ENCODE measurements at regions not wholly inside any gene's neighbourhood (a gene's known extent, or its start where the extent isn't known, plus 50 kb on each side); places are given as distances from the start of the nearest gene placed in this dataset.
"Not testable (repeated sequence)": the region's sequence is repeated elsewhere in the genome, so short reads cannot be mapped to it uniquely, and the experiment has no call there.

DNA sequence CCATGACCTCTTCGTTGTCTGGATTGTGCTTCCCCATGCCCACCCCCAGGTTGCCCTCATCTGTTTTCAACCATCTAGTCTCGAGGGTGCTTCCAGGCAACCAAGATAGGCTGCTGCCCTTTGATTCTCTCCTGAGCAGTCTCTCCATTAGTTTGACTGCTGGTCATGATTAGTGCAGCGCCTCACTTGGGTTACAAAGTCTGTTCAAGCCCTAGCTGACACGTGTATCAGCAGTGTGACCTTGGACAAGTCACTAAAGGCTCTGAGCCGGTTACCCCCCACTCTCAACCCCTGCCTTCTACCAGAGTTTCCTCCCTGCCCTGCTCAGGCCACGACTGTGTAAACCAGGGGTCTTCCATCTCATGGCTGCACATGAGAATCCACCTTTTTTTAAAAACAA, 185.3 kb upstream of the PWP1 start:
- no peak overlapping the region for H3K4me3 ChIP-seq (ENCODE audit: low read depth, low read length)
- DNase-seq (ENCODE audit: low read depth), result no peak

DNA sequence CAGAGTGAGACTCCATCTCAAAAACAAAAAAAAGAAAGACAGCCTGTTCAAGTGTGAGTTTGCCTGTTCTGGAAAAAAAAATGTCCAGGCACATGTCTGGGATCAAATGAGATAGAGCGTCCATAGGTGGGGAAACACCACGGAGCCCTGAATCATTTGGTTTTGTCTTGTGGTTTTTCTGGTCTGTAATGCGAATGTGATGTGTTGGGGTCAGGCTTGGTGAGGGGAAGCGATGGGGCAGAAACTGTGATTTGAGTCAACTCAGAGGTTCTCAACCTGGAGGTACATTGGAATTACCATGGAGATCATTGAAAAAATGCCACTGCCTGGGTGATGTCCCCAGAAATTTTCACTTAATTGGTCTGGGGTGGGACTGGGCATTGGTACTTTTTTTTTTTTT, 183.9 kb upstream of the PWP1 start:
- no peak overlapping the region for H3K4me3 ChIP-seq (ENCODE audit: low read depth, low read length)
- DNase-seq (ENCODE audit: low read depth), result no peak

DNA sequence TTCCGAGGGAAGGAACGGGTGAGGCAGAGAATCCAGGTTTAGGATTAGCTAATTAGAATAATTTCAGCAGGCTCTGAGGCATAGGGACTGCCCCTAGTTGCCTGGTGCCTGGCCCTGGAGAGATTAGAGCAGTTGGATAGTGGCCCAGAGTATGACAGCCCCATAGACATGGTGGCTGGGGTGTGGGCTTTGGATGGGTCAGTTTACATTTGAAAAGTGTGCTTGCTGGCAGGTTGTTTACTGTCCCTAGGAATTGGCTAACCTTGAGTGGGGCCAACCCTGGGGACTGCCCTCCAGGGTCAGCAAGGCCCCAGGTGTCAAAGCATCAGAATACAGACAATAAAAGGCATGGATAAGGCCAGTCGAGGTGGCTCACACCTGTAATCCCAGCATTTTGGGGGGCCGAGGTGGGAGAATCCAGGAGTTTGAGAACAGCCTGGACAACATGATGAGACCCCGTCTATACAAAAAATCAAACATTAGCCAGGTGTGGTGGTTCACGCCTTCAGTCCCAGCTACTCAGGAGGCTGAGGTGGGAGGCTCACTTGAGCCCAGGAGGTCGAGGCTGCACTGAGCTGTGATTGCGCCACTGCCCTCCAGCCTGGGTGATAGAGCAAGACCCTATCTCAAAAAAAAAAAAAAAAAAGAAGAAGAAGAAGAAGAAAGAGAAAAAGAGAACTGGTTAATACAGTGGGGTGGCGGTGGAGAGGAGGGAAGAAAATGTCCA, 182.3 kb upstream of the PWP1 start:
- H3K4me3 ChIP-seq (ENCODE audit: low read depth, low read length), result no peak overlapping the region
- no peak for DNase-seq (ENCODE audit: low read depth)

DNA sequence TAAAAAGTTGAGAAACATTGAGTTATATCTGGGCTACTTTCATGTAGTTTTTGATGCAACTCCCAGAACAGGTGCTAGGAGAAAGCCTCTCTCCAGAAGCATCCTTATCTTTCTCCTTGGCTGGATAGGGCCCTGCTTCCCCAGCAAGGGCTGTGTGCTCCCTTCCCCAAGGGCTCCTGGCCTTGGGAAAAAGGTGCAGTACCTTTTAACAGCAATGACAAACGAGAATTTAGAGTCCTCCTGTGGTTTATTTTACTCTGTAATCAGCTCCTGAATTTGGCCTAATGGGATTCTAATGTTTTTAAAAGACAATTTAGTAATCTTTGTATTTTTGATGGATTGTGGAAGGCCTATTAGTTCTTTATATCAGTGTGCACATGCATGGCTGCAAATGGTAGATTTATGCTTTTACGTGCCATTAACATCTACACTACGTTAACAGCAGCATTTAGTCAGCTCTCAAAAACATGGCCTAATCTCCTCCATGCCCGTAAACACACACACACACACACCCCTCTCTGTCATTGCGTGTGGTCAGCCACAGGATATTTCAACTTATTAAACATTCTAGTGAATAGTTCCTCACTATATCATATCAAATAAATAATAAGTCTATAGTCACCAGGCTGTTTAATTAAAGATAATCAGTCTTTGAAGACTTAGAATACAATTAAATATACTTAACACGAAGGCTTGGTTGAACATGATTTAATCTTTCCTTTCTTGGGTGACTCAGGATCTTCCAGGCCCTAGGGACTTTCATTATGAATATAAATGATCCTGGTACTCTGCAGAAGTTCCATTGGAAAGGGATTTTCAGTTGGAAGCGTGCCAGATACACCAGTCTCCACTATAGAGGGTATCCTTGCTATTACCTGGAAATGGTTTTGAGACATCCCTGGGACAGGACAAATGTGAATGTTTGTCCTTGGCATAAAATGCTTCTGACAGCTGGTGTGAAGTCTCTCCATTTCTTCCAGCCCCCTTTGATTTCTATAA, 181.4 kb upstream of the PWP1 start:
- H3K4me3 ChIP-seq (ENCODE audit: low read depth, low read length), result no peak overlapping the region
- DNase-seq (ENCODE audit: low read depth), result no peak

DNA sequence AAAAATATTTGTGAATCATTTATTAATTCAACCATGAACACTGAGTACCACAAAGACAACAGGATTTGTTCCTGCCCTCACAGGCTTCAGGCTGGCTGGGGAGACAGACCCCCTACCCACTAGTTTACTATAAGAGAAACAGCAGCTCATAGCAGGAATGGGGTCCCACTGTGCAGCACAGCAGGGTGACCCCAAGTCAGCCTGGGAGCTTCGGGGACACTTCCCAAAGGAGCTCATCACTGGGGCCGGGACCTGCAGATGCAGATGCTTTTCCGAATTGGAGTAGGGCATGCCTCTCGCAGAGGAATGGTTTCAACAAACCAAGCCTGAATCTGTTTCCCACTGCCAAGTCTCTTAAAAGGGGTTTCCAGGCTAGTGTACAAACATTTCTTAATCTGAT, 176.2 kb upstream of the PWP1 start:
- H3K4me3 ChIP-seq (ENCODE audit: low read depth, low read length), result no peak overlapping the region
- no peak for DNase-seq (ENCODE audit: low read depth)

DNA sequence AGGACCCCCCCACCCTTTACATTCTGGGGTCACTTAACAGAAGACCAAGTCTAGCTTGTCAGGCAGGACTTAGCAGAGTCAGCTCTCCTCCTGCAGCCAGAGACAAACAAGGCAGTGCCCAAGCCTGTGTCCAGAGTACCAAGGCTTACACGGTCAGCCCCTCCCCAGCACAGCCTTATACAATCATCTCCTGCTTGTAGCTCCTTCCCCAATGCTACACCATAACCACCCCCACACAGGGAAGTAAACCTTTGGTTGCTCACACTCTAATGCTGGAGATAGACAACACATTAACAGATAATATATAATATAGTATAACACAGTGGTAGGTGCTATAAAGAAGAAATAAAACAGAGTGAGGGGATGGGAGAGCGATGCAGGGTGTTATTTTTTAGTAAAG, 175.4 kb upstream of the PWP1 start:
- no peak for DNase-seq (ENCODE audit: low read depth)
- no peak overlapping the region for H3K4me3 ChIP-seq (ENCODE audit: low read depth, low read length)

DNA sequence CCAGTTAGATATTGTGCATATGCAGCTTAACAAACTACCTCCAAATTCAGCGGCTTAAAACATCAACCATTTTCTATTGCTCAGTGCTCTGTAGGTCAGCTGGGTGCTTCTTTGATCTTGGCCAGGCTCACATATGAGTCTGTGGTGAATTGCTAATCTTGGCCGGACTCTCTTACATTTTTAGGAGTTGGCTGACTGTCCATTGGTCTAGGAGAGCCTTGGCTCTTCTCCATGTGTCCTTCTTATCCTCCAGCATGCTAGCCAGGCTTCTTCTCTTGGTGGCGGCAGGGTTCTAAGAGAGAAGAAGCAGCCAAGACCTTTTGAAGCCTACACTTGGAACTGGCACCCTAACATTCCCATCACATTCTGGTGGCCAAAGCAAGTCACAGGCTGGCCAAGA, 174.3 kb upstream of the PWP1 start:
- DNase-seq (ENCODE audit: low read depth), result no peak

DNA sequence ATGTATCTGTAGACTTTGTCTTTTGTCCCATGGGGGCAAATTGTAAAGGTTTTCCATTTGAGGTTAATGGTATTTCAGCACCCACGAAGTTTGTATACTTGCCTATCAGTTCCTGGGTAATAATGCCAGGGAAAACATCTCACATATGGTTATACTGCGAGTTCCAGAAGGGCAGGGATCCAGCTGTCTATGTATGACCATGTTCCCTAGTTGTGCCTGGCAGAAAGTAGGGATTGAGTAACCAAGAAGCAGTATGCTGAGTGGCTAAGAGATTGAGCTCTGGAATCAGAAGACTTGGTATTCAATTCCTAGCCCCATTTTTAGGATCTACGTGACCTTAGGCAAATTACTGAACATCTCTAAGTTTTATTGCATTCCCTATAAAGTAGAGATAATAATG, 173.2 kb upstream of the PWP1 start:
- H3K4me3 ChIP-seq (ENCODE audit: low read depth, low read length), result no peak overlapping the region
- peak; percentile 61 for DNase-seq (ENCODE audit: low read depth)

More for the DNA sequence above, 174.3 kb upstream of the PWP1 start:
- no peak overlapping the region for H3K4me3 ChIP-seq (ENCODE audit: low read depth, low read length)

DNA sequence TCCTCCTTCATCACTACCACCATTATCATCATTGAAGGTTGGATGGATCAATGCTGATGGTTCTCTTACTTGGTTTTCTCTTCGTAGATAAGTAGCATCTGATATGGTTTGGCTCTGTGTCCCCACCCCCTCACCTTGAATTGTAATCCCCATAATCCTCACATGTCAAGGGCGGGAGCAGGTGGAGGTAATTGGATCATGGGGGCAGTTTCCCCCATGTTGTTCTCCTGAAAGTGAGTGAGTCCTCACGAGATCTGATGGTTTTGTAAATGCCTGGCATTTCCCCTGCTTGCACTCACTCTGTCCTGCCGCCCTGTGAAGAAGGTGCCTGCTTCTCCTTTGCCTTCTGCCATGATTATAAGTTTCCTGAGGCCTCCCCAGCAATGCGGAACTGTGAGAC, 172.4 kb upstream of the PWP1 start:
- DNase-seq (ENCODE audit: low read depth), result no peak
- H3K4me3 ChIP-seq (ENCODE audit: low read depth, low read length), result no peak overlapping the region

DNA sequence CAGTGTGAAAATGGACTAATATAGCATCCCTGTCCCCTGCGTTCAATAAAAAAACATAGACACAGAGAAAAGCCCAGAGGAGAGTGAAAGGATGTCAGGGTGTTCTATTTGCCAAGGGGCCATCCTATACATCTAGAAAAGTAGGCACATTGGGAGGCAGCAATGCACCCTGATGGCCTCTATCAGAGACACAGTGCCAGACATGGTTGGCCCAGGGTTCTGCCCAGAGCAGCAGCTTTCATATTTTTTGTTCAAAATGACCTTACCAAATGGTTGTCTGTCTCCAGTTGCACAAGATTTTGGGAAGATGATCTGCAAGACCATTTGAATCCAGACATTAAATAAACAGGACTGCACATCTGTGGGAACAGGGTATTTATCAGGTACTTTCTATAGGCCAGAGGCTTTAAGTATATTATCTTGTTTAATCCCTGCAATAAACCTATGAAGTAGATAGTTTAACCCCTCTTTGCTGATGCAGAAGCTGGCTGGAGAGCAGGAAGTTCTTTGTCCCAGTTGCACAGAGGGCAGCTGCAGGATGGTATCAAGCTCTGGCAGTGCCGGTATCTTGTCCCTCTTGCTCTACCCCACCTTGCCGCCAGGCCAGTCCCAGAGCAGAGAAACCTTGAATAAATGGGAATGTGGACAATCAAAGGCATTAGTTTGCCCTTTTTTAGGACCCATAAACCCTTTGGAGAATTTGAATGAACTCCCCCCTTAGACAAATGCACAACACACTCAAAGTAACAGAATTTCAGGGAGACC, 171.8 kb upstream of the PWP1 start:
- no peak for DNase-seq (ENCODE audit: low read depth)
- H3K4me3 ChIP-seq (ENCODE audit: low read depth, low read length), result no peak overlapping the region

DNA sequence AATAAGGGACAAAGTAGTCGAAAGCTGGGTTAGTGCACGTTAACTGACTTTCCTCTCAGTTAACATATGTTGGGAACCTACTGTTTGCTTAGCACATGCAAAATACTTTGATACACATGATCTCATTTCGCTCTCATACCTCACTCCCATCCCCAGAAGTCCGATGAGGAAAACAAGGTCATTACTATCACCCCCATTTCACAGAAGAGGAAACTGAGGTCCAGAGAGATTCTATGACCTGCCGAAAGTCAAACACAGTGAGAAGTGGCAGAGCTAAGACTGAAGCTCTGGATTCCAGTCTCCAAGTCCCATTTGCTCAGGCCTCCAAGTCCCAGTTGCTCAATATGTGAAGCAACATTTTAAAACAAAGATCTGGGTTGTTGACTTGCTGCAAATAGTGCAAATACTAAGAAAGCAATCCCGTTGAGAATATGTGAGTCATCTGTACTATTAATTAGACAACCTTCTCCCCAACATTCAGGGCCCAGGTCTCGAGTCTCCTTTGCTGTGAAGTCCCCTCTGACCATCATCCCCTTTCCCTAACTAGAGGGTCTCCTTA, 170.6 kb upstream of the PWP1 start:
- DNase-seq (ENCODE audit: low read depth), result peak; percentile 89
- no peak overlapping the region for H3K4me3 ChIP-seq (ENCODE audit: low read depth, low read length)

DNA sequence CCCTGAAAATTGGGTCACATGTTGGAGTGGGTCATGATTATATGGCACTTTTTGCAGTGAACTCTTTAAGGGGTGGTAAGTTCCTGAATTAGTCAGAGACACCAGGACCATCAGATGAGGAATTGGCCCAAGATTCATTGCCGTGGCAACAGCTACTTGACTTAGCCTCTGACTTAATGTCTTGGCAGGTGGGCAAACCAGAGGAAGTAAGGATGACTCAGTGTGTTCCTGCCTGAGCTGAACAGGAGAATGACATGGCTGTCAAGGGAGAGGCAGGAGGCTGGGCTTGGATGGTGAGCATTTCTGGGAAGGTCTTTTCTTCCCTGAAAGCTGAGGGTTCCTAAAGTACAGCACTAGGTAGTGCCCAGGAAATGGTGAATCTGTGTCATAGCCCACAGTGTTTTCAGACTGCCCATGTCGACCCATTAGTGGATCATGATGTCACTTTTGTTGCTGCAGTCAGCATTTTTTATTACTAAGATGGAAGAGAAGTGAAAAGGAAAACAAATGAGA, 170.1 kb upstream of the PWP1 start:
- no peak overlapping the region for H3K4me3 ChIP-seq (ENCODE audit: low read depth, low read length)
- DNase-seq (ENCODE audit: low read depth), result peak; percentile 96

DNA sequence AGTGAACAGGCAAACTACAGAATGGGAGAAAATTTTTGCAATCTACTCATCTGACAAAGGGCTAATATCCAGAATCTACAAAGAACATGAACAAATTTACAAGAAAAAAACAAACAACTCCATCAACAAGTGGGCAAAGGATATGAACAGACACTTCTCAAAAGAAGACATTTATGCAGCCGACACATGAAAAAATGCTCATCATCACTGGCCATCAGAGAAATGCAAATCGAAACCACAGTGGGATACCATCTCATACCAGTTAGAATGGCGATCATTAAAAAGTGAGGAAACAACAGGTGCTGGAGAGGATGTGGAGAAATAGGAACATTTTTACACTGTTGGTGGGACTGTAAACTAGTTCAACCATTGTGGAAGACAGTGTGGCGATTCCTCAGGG, 167.8 kb upstream of the PWP1 start:
- not testable (repeated sequence) for H3K4me3 ChIP-seq (ENCODE audit: low read depth, low read length); DNase-seq (ENCODE audit: low read depth)

DNA sequence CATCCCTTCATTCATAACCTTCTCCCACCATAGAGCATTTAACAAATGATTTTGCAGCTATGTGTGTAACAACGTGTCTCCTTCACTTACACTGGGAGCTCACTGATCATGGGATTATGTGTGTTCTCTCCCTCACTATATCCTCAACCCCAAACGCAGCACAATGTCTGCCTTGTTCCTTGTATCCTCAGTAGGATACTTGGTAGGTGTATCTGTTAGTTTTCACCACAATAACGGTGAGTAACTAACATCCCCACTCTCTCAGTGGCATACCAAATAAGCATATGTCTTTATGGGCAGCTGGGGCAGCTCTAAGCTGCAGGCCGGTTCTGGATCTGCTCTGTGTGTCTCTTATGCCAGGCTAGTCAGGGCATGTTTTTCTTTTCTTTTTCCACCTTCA, 166.7 kb upstream of the PWP1 start:
- DNase-seq (ENCODE audit: low read depth), result no peak

DNA sequence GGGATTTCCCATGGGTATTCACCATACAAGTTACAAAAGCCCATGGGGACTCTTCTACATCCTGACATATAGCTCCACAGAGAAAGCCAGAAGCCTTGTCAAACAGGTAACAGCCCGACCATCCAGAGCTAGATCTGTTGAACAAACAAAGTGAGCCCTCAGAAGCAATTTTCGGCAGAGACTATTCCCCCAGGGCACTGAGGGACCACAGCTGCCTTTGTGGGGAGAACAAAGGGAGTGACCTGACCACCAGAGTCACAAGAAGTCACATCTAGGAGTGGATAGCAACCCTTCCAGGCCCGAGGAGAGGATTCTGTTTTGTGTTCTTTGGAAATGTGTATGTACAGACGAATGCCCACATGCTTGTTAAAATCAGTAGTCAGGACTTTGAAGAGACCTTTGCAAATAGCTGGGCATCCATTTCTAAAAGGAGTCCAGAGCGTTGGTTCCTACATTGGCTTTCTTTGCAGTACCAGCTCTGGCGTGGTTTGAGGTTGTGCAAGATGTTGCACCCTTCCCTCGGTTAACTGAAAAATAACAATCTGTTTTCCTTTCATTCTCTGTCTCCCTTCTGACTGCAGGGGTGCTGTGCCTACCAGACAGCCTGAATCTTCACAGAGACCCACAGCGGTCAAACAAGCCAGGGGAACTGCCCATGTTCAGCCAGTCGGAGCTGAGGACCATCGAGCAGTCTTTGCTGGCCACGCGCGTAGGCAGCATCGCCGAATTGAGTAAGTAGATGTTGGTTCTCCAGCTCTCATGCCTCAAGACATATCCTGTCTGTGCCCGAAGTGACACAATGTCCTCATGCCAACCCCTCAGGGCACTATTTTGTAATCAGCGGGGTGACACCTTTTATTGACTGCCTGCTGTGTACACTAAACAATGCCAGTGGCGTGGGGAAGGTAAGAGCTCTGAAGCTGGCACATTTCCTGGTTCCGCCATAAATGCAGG, 165.4 kb upstream of the PWP1 start:
- no peak overlapping the region for H3K4me3 ChIP-seq (ENCODE audit: low read depth, low read length)
- no peak for DNase-seq (ENCODE audit: low read depth)

More for the DNA sequence above, 166.7 kb upstream of the PWP1 start:
- no peak overlapping the region for H3K4me3 ChIP-seq (ENCODE audit: low read depth, low read length)

DNA sequence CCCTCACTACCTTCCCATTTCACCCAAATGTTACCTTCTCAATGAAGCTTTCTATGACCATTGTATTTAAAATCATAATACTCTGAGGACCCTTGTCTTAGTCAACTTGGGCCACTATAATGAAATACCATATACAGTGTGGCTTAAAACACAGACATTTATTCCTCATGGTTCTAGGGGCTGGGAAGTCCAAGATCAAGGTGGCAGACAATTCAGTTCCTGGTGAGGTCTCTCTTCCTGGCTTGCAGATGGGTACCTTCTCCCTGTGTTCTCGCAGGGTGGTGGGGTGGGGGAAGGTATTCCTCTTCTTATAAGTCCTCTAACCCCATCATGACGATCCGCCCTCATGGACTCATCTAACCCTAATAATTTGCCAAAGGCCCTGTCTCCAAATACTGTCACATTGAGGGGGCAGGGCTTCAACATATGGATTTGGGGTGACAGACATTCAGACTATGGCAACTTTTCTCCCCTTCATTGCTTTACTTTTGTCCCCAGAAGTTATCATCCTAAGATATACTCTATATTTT, 163.7 kb upstream of the PWP1 start:
- DNase-seq (ENCODE audit: low read depth), result no peak
- no peak overlapping the region for H3K4me3 ChIP-seq (ENCODE audit: low read depth, low read length)

DNA sequence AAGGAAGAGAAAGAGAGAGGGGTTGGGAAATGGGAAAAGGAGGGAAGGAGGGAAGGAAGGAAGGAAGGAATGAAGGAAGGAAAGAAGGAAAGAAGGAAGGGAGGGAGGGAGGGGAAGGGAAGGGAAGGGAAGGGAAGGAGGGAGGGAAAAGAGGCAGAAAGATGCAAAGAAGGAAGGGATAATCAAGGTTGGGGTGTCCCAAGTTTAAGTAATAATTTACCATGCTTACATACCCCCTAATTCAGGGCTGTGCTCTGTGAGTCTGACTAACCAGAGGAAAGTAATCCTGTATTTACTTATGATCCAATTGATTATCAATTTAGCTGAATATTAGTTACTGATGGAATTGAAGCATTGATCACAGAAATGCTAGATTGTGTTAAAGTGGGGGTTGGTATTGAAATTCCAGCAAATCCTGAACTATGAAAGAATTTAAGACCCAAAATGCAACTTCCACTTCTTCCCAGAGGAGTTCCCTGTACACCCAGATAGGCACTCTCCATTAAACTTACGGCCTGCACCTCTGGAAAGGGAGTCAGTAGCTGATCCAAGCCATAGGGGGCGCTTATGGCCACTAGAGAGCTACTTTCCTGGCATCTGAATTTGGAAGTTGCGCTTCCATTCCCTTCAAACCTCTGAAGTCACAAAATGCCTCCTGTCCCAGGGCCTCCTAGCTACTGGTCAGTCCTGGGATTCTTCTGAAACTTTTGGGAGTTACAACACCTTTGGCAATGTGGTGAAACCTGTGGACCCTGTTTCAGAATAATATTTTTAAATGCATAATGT, 162.7 kb upstream of the PWP1 start:
- no peak overlapping the region for H3K4me3 ChIP-seq (ENCODE audit: low read depth, low read length)
- DNase-seq (ENCODE audit: low read depth), result no peak
